GM12878 (cell line): ENCODE measurements at regions not wholly inside any gene's neighbourhood (a gene's known extent, or its start where the extent isn't known, plus 50 kb on each side); places are given as distances from the start of the nearest gene placed in this dataset.
A peak's percentile ranks its signal among the peaks of the same experiment; 100 is the strongest.

Source experiments
- BHLHE40 ChIP-seq, 2 experiments: fragments of 450-650 bp in 1 of 2; IDR thresholded peaks; 2 replicates each; pipeline ENCODE4 v1.6.1; 2011 to 2017; ENCODE audit warnings: low read depth in 2 of 2, borderline replicate concordance in 1 of 2, improper control_type of control experiment in 1 of 2, low read length in 1 of 2, mild to moderate bottlenecking in 1 of 2
- ETV6 ChIP-seq, 2 experiments: fragments of 450-650 bp in 1 of 2; IDR thresholded peaks in 1 of 2; conservative IDR thresholded peaks in 1 of 2; 2 replicates each; pipeline ENCODE4 v1.6.1; 2014; ENCODE audit warnings: antibody characterized with exemption in 1 of 2, borderline replicate concordance in 1 of 2, low read depth in 1 of 2, mild to moderate bottlenecking in 1 of 2, moderate library complexity in 1 of 2
- GATAD2B ChIP-seq: fragments of 450-650 bp; conservative IDR thresholded peaks from 2 replicates; pipeline ENCODE4 v1.6.1; 2017; ENCODE audit warnings: low read depth, mild to moderate bottlenecking, moderate library complexity
- IKZF1 ChIP-seq: fragments of 450-650 bp; conservative IDR thresholded peaks from 2 replicates; pipeline ENCODE4 v1.6.1; 2017; ENCODE audit warnings: antibody characterized with exemption, mild to moderate bottlenecking
- IRF4 ChIP-seq: IDR thresholded peaks from 2 replicates; pipeline ENCODE4 v1.6.1; 2011; ENCODE audit warnings: low read depth, low read length
- KLF5 ChIP-seq: fragments of 450-650 bp; IDR thresholded peaks from 2 replicates; pipeline ENCODE4 v1.6.1; 2014; ENCODE audit warnings: mild to moderate bottlenecking; ENCODE audit not compliant: partially characterized antibody
- NFIC ChIP-seq: IDR thresholded peaks from 2 replicates; pipeline ENCODE4 v1.6.1; 2012; ENCODE audit warnings: low read depth, mild to moderate bottlenecking, inconsistent platforms, low read length, moderate library complexity
- POLR2A ChIP-seq: IDR thresholded peaks from 2 replicates; pipeline ENCODE4 v1.6.1; 2011; ENCODE audit warnings: low read depth, mild to moderate bottlenecking, low read length
- SMARCA5 ChIP-seq: fragments of 450-650 bp; IDR thresholded peaks from 2 replicates; pipeline ENCODE4 v1.6.1; 2017; ENCODE audit warnings: mild to moderate bottlenecking
- TCF3 ChIP-seq: IDR thresholded peaks from 2 replicates; pipeline ENCODE4 v1.6.1; 2012; ENCODE audit warnings: low read depth, mild to moderate bottlenecking, low read length, borderline replicate concordance; ENCODE audit not compliant: insufficient read depth
- ZBTB11 ChIP-seq: fragments of 450-650 bp; formaldehyde crosslinking; IDR thresholded peaks from 2 replicates; pipeline ENCODE4 v1.5.0; 2022; ENCODE audit warnings: mild to moderate bottlenecking, missing genetic modification characterization
- ZNF217 ChIP-seq: fragments of 450-650 bp; IDR thresholded peaks from 2 replicates; pipeline ENCODE4 v1.6.1; 2017; ENCODE audit warnings: antibody characterized with exemption, mild to moderate bottlenecking
- TF ChIP-seq, protein P1 (sequence below): fragments of 150-350 bp; IDR thresholded peaks from 2 replicates; pipeline ENCODE4 v1.6.1; 2016; ENCODE audit warnings: low read depth, low read length

- TF ChIP-seq ZNF217 (no peak), GATAD2B (0 out of 2 replicates have a peak, but pooled peaks have one; percentile 41), IKZF1 (peak; percentile 76), SMARCA5 (no peak), ZBTB11 (no peak), BHLHE40 (IDR thresholded peaks at IDR 0.05; ENCODE audit: borderline replicate concordance in 1 of 2, low read depth in 2 of 2, low read length in 1 of 2) (peak in 1 of 2 experiments; percentile 74; a peak in 3 of 4 replicates), IRF4 (no peak), KLF5 (no peak), TCF3 (0 out of 2 replicates have a peak, but pooled peaks have one; percentile 51), POLR2A (peak; percentile 45; the same call in 1 of the 2 replicates), NFIC (peak; percentile 79), ETV6 (conservative IDR thresholded peaks at IDR 0.05 in 1 of 2, IDR thresholded peaks at IDR 0.05 in 1 of 2; ENCODE audit: borderline replicate concordance in 1 of 2, low read depth in 1 of 2) (peak in 1 of 2 experiments; percentile 53; a peak in 1 of 4 replicates)
- TF ChIP-seq, protein P1, sequence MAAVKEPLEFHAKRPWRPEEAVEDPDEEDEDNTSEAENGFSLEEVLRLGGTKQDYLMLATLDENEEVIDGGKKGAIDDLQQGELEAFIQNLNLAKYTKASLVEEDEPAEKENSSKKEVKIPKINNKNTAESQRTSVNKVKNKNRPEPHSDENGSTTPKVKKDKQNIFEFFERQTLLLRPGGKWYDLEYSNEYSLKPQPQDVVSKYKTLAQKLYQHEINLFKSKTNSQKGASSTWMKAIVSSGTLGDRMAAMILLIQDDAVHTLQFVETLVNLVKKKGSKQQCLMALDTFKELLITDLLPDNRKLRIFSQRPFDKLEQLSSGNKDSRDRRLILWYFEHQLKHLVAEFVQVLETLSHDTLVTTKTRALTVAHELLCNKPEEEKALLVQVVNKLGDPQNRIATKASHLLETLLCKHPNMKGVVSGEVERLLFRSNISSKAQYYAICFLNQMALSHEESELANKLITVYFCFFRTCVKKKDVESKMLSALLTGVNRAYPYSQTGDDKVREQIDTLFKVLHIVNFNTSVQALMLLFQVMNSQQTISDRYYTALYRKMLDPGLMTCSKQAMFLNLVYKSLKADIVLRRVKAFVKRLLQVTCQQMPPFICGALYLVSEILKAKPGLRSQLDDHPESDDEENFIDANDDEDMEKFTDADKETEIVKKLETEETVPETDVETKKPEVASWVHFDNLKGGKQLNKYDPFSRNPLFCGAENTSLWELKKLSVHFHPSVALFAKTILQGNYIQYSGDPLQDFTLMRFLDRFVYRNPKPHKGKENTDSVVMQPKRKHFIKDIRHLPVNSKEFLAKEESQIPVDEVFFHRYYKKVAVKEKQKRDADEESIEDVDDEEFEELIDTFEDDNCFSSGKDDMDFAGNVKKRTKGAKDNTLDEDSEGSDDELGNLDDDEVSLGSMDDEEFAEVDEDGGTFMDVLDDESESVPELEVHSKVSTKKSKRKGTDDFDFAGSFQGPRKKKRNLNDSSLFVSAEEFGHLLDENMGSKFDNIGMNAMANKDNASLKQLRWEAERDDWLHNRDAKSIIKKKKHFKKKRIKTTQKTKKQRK = no peak
Observed at GRCh38 chr12:115375186-115375991, 691.4 kb upstream of the TBX3 start (continued).
